Body of pancreas (tissue), 4 donors: ENCODE measurements at regions not wholly inside any gene's neighbourhood (a gene's known extent, or its start where the extent isn't known, plus 50 kb on each side); places are given as distances from the start of the nearest gene placed in this dataset.

Source experiments
- CTCF ChIP-seq, 7 experiments: fragments of 450-650 bp in 4 of 7; fragments of 200-600 bp in 3 of 7; sonication (generic) in 3 of 7; IDR thresholded peaks; one replicate each; pipeline ENCODE4 v1.5.1; 2016 to 2019; ENCODE audit warnings: antibody characterized with exemption in 7 of 7
- POLR2A ChIP-seq, 3 donors: fragments of 450-650 bp; IDR thresholded peaks; one replicate each; pipeline ENCODE4 v1.6.1; 2016; ENCODE audit warnings: antibody characterized with exemption in 3 of 3, mild to moderate bottlenecking in 2 of 3

GRCh38 chrX:67347145-67347544 lies 196.7 kb upstream of the AR start:
- TF ChIP-seq CTCF (IDR thresholded peaks at IDR 0.05) (no peak), POLR2A (IDR thresholded peaks at IDR 0.05) (no peak)
